IPS DF 6.9 (cell line): ENCODE measurements at regions not wholly inside any gene's neighbourhood (a gene's known extent, or its start where the extent isn't known, plus 50 kb on each side); places are given as distances from the start of the nearest gene placed in this dataset.

Experiments
- DNase-seq: peaks from one replicate; pipeline ENCODE4 v3.0.0-alpha.2; 2013; ENCODE audit warnings: low read depth, low spot score
- H3K27ac ChIP-seq: one replicate; pipeline ENCODE4 v1.5.1; 2013; ENCODE audit warnings: low read length, control low read depth
- H3K27me3 ChIP-seq: 2 replicates; pipeline ENCODE4 v1.6.1; 2013; ENCODE audit warnings: mild to moderate bottlenecking, low read length; ENCODE audit not compliant: control insufficient read depth, insufficient read depth
- H3K36me3 ChIP-seq: 2 replicates; pipeline ENCODE4 v1.6.1; 2013; ENCODE audit warnings: low read length; ENCODE audit not compliant: control insufficient read depth, insufficient read depth
- H3K4me1 ChIP-seq: 2 replicates; pipeline ENCODE4 v1.6.1; 2013; ENCODE audit warnings: low read length; ENCODE audit not compliant: control insufficient read depth, insufficient read depth
- H3K4me3 ChIP-seq: 2 replicates; pipeline ENCODE4 v1.5.1; 2013; ENCODE audit warnings: mild to moderate bottlenecking, low read length
- H3K9me3 ChIP-seq: 2 replicates; pipeline ENCODE4 v1.6.1; 2013; ENCODE audit warnings: low read length, inconsistent platforms; ENCODE audit not compliant: control insufficient read depth, insufficient read depth
- WGBS: extraction: QIAGEN DNeasy Blood & Tissue Kit; methylation state at CpG from one replicate; pipeline ENCODE4 v1.1.7; 2013; ENCODE audit warnings: mixed read lengths, missing lambda C conversion rate; ENCODE audit not compliant: insufficient read length, insufficient coverage; 5-methylcytosine and 5-hydroxymethylcytosine counted together

DNA sequence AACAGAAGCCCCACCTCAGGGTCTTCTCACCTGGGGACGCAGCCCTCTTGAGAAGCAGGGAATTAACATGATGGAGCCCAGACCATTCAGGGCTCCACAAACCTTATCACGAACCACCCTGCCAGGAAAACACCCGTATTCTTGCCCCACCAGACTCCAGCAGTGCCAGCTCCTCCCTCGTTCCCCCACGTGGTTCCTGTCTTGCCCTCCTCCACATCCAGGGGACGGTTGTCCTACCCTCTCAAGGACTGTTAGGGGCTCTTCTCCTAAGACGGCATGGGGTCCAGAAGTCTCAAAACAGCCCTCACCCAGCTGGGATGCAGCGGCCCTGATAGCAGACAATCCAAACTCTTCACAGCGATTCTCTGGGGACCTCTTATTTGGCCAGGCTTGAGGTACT is 372.2 kb upstream of the HS6ST1 start:
- Histone ChIP-seq H3K9me3 (no peaks in the 10 kb centered on the region), H3K4me3 (no peak overlapping the region), H3K27ac (no peak overlapping the region), H3K36me3 (no peaks in the 10 kb centered on the region; the same call in 1 of the 2 replicates), H3K4me1 (no peaks in the 10 kb centered on the region), H3K27me3 (no peaks in the 10 kb centered on the region)
- no CpG with 5 or more reads among the region's 9 CpGs for WGBS
- no peak for DNase-seq

DNA sequence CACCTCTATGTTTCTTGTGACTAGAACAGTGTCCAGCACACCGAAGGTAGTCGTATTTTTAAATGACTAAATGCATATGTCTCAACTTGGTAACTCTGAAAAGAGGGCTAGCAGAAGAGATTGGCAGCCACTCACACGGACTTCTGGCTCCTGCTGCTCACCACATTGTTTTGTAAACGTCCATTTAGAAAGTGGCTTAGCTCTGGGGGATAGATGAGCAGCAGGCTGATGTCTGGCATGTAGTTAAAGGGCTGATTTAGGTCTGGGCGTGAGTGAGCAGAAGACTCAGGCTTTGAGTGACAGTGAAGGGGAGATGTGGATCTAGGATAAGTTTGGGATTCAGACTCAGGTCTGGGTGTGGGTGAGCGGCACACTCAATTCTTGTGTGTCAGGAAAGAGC is 372.9 kb upstream of the HS6ST1 start:
- H3K4me1 ChIP-seq = no peaks in the 10 kb centered on the region
- H3K9me3 ChIP-seq = no peaks in the 10 kb centered on the region
- H3K27me3 ChIP-seq = no peaks in the 10 kb centered on the region
- WGBS = no CpG with 5 or more reads among the region's 6 CpGs
- no peak overlapping the region for H3K4me3 ChIP-seq
- H3K36me3 ChIP-seq = no peaks in the 10 kb centered on the region; the same call in 1 of the 2 replicates
- no peak overlapping the region for H3K27ac ChIP-seq
- no peak for DNase-seq

DNA sequence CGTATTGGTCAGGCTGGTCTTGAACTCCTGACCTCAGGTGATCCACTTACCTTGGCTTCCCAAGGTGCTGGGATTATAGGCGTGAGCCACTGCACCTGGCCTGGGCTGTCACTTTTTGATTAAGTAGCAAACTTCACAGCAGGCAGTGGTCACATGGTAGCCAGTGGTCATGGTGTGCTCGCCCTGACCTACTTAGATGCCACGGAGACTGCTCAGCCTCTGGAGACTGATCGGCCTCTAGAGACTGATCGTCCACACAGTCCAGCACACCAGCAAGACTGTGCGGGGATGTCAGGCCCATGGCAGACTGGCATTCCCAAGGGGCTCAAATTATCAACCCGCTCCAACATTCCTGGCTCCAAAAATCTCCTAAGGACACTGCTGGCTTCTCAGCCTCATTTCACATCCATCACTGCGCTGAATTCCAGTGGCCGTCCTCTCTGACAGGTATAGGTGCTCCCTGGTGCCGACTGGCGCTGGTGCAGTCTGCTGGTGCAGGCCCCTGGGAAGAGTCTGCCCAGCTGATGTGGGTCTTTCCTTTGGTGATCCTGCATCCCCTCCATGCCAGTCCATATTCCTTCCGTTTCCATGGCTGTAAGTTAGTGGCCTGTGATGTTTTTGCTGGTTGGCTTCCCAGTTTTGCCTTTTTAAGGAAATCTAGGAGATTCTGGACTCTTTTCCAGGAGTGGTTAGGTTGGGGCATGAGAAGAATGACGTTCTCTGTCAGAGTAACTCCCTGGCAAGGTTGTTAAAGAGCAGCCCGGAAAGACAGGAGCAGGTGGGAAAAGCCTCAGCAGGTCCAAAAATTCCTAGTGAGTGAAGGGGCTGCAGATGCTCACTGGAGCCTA is 374.5 kb upstream of the HS6ST1 start:
- no peaks in the 10 kb centered on the region for H3K36me3 ChIP-seq
- no peaks in the 10 kb centered on the region for H3K4me1 ChIP-seq
- no peak overlapping the region for H3K27ac ChIP-seq
- WGBS = no CpG with 5 or more reads among the region's 15 CpGs
- no peak for DNase-seq
- H3K9me3 ChIP-seq = no peaks in the 10 kb centered on the region
- H3K27me3 ChIP-seq = no peaks in the 10 kb centered on the region
- no peak overlapping the region for H3K4me3 ChIP-seq

DNA sequence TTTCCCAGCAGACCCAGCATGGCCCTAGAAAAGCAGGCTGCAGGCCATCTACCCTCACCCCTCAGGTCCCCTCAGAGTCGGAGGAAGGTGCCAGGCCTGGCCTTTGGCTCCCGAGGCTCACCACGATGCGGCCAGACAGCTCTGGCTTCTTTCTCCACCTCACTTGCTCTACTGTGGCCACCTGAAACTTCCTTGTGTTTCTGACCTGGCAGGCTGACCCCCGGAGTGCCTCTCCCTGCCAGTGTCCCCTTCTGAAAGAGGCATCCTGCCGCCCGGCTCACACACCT is 375.0 kb upstream of the HS6ST1 start:
- no peak overlapping the region for H3K4me3 ChIP-seq
- no peaks in the 10 kb centered on the region for H3K36me3 ChIP-seq
- no peaks in the 10 kb centered on the region for H3K27me3 ChIP-seq
- H3K4me1 ChIP-seq = no peaks in the 10 kb centered on the region
- no peaks in the 10 kb centered on the region for H3K9me3 ChIP-seq
- no peak for DNase-seq
- WGBS = no CpG with 5 or more reads among the region's 7 CpGs
- H3K27ac ChIP-seq = no peak overlapping the region

DNA sequence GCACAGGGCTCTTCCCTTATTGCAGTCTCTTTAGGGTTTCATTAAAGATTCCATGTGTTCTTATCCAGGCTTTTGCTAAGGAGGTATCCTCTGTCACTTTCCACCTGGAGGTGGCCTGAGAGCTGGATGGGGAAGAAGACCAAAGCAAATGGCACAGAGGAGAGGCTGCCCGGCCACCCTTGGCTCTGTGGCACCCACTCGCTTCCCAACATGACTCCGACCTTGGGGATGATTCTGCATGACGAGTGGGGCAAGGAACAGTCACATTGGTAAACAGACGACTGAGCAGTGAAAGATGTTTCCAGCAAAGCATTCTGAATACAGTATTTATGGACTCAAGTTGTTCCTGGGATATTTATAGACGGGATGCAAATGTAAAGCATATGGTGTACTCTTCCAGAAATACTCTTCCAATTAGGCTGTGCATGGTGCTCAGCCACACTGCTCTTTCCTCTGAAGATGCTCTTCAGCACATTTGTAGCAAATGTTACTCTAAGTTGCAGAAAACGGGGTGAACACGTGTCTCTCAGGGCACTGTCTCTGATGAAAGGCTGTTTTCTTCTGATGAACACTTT is 377.1 kb upstream of the HS6ST1 start:
- WGBS = no CpG with 5 or more reads among the region's 8 CpGs
- Histone ChIP-seq H3K36me3 (no peaks in the 10 kb centered on the region), H3K4me1 (no peaks in the 10 kb centered on the region), H3K27ac (no peak overlapping the region), H3K9me3 (no peaks in the 10 kb centered on the region), H3K4me3 (no peak overlapping the region), H3K27me3 (no peaks in the 10 kb centered on the region)
- DNase-seq = no peak

DNA sequence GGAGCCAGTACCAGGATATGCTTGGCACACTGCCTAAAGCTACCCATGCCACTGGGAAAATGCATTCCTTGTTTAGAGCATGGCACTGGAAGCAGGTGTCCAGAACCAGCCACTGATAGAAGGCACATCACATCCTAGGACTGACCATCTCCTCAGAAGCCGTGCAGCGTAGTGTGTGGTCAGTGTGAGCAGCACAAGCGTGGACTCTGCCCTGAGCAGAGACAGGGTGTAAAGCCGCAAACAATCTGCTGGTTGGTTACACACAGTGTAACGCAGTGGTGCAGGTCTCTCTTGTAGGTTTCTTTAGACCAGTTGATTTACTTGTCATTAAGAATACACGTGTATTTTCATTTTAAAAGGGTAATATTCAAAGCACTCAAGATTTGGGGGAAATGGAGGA is 377.8 kb upstream of the HS6ST1 start:
- Histone ChIP-seq H3K27ac (no peak overlapping the region), H3K9me3 (no peaks in the 10 kb centered on the region), H3K36me3 (no peaks in the 10 kb centered on the region), H3K4me1 (no peaks in the 10 kb centered on the region), H3K4me3 (no peak overlapping the region), H3K27me3 (no peaks in the 10 kb centered on the region)
- no peak for DNase-seq
- WGBS = no CpG with 5 or more reads among the region's 6 CpGs

DNA sequence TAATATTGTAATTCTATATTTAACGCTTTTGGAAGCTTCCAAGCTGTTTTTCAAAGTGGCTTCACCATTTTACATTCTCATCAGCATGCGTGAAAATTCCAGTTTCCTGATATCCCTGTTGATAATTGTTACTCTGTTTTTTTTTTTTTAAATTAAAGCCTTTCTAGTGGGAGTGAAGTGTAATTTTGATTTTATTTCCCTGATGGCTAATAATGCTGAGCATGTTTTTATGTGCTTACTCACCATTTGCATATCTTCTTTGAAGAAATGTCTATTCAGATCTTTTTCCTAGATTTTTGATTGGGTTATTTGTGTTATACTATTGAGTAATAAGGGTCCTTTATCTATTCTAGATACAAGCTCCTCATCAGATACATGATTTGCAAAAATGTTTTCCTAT is 382.8 kb upstream of the HS6ST1 start:
- Histone ChIP-seq H3K27ac (no peak overlapping the region), H3K27me3 (no peaks in the 10 kb centered on the region), H3K9me3 (no peaks in the 10 kb centered on the region), H3K4me3 (no peak overlapping the region), H3K36me3 (no peaks in the 10 kb centered on the region), H3K4me1 (no peaks in the 10 kb centered on the region)
- no CpG with 5 or more reads among the region's 2 CpGs for WGBS
- no peak for DNase-seq

DNA sequence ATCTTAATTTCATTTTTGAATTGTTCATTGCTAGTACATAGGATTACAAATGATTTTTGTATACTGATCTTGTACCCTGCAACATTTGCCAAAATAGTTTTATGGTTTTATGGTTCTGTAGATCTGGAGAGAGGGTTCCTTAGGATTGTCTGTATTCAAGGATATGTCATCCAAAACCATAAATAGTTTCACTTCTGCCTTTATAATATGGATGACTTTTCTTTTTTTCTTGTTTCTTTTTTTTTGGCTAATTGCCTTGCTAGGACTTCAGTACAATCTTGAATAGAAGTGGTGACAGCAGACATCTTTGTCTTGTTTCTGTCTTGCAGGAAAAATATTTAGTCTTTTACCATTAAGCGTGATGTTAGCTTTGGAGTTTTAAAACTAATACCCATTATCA is 383.9 kb upstream of the HS6ST1 start:
- no peaks in the 10 kb centered on the region for H3K4me1 ChIP-seq
- no peaks in the 10 kb centered on the region; the same call in 1 of the 2 replicates for H3K9me3 ChIP-seq
- no peak overlapping the region for H3K4me3 ChIP-seq
- WGBS = no CpG with 5 or more reads among the region's 1 CpG
- no peaks in the 10 kb centered on the region for H3K27me3 ChIP-seq
- DNase-seq = no peak
- H3K27ac ChIP-seq = no peak overlapping the region
- no peaks in the 10 kb centered on the region for H3K36me3 ChIP-seq

DNA sequence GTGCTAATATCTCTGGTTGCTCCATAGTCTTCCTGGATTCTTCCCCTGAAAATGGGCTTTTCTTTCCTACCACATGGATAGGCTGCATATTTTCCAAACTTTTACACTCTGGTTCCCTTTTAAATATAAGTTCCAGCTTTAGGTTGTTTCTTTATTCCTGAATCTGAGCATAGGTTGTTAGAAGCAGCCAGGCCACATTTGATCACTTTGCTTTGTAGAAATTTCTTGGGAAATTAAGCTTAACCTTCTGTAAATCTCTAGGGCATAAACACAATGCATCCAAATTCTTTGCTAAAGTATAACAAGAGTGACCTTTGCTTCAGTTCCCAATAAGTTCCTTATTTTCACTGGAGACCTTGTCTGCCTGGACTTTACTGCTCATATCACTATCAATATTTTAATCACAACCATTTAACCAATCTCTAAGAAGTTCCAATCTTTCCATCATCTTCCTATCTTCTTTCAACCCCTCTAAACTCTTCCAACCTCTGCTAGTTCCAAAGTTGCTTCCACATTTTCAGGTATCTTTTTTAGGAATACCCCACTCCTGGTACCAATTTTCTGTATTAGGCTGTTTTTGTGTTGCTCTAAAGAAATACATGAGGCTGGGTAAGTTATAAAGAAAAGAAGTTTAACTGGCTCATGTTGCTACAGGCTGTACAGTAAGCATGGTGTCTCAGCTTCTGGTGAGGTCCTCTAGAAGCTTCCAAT is 389.6 kb upstream of the HS6ST1 start:
- H3K27me3 ChIP-seq = no peaks in the 10 kb centered on the region
- H3K9me3 ChIP-seq = no peaks in the 10 kb centered on the region; the same call in 1 of the 2 replicates
- no peak overlapping the region for H3K4me3 ChIP-seq
- H3K4me1 ChIP-seq = no peaks in the 10 kb centered on the region
- H3K36me3 ChIP-seq = no peaks in the 10 kb centered on the region
- no peak for DNase-seq
- H3K27ac ChIP-seq = no peak overlapping the region

DNA sequence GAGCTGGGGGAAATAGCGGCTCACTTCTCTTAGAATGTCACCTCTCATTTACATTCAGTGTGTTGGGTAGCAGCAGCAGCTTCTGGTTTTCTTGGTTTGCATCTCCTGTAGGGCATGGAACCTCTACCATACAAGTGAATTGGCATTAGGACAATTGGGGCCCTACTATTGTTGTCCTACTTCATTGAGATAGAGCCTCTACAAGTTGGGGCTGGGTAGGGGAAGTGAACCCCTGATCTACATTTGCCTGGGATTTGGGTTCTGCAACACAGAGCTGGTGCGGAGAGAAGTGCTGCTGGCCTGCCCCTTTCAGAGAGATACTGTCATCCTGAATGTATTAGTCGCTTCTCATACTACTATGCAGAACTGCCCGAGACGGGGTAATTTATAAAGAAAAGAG is 391.6 kb upstream of the HS6ST1 start:
- DNase-seq = no peak
- no peaks in the 10 kb centered on the region for H3K36me3 ChIP-seq
- no peaks in the 10 kb centered on the region for H3K4me1 ChIP-seq
- no peak overlapping the region for H3K27ac ChIP-seq
- H3K4me3 ChIP-seq = no peak overlapping the region
- H3K27me3 ChIP-seq = no peaks in the 10 kb centered on the region
- no CpG with 5 or more reads among the region's 5 CpGs for WGBS
- no peaks in the 10 kb centered on the region; the same call in 1 of the 2 replicates for H3K9me3 ChIP-seq
